Cardiac muscle cell (in vitro differentiated cells and primary cell): ENCODE measurements at regions not wholly inside any gene's neighbourhood (a gene's known extent, or its start where the extent isn't known, plus 50 kb on each side); places are given as distances from the start of the nearest gene placed in this dataset.

Experiments used
- DNase-seq, 2 donors: peaks; one replicate each; pipeline versions ENCODE4 v3.0.0 to v3.0.0-alpha.2; 2010 to 2017; ENCODE audit warnings: low read depth in 1 of 2, low spot score in 1 of 2
- H3K27ac ChIP-seq: fragments of 200-600 bp; sonication (generic); 2 replicates; pipeline ENCODE4 v1.5.1; 2016
- H3K27me3 ChIP-seq: fragments of 200-600 bp; sonication (generic); 2 replicates; pipeline ENCODE4 v1.6.0; 2016; ENCODE audit warnings: control low read depth
- H3K36me3 ChIP-seq: fragments of 200-600 bp; sonication (generic); 2 replicates; pipeline ENCODE4 v1.5.1; 2016; ENCODE audit warnings: control low read depth
- H3K4me1 ChIP-seq: fragments of 200-600 bp; sonication (generic); 2 replicates; pipeline ENCODE4 v1.8.1; 2017; ENCODE audit warnings: low read depth, mild to moderate bottlenecking, mixed run types
- H3K4me3 ChIP-seq: fragments of 200-600 bp; sonication (generic); 2 replicates; pipeline ENCODE4 v1.5.1; 2016; ENCODE audit warnings: mild to moderate bottlenecking
- H3K9me3 ChIP-seq: fragments of 200-600 bp; sonication (generic); 2 replicates; pipeline ENCODE4 v1.5.1; 2017; ENCODE audit warnings: low read depth, mild to moderate bottlenecking, control low read depth
- TF ChIP-seq, protein P1 (sequence below): IDR thresholded peaks from 2 replicates; pipeline ENCODE4 v1.5.1; 2012; ENCODE audit warnings: low read depth, mild to moderate bottlenecking, low read length

- Histone ChIP-seq H3K9me3 (no peaks in the 10 kb centered on the region), H3K36me3 (no peaks in the 10 kb centered on the region), H3K4me1 (no peaks in the 10 kb centered on the region), H3K4me3 (no peak overlapping the region), H3K27me3 (no peaks in the 10 kb centered on the region), H3K27ac (no peak overlapping the region)
- TF ChIP-seq, protein P1, sequence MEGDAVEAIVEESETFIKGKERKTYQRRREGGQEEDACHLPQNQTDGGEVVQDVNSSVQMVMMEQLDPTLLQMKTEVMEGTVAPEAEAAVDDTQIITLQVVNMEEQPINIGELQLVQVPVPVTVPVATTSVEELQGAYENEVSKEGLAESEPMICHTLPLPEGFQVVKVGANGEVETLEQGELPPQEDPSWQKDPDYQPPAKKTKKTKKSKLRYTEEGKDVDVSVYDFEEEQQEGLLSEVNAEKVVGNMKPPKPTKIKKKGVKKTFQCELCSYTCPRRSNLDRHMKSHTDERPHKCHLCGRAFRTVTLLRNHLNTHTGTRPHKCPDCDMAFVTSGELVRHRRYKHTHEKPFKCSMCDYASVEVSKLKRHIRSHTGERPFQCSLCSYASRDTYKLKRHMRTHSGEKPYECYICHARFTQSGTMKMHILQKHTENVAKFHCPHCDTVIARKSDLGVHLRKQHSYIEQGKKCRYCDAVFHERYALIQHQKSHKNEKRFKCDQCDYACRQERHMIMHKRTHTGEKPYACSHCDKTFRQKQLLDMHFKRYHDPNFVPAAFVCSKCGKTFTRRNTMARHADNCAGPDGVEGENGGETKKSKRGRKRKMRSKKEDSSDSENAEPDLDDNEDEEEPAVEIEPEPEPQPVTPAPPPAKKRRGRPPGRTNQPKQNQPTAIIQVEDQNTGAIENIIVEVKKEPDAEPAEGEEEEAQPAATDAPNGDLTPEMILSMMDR, result no peak
- DNase-seq, result no peak
Measured at GRCh38 chr16:51429041-51429440, 278.0 kb upstream of the SALL1 start.

DNA sequence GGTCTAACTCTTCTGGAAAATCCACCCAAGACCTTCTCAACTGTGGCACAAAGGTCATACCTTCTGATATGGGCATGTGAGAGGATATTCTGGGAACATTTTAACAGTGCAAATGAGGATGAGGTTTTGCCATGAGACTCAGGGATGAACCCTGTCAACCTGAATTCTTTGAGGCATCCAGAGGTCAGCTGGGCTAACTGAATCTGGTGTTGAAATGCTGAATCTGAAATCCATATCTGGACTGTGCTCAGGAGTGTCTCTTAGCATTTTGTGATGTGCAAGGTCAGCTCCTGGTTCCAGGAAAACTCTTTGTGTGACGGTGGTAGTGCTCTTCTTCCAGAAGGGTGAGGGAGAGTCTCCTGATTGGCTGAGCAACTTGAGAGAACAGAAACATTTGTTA, 276.0 kb upstream of the SALL1 start:
- Histone ChIP-seq H3K9me3 (no peaks in the 10 kb centered on the region), H3K4me3 (no peak overlapping the region), H3K27me3 (no peaks in the 10 kb centered on the region), H3K4me1 (no peaks in the 10 kb centered on the region), H3K27ac (no peak overlapping the region), H3K36me3 (no peaks in the 10 kb centered on the region)
- no peak for DNase-seq
- TF ChIP-seq, protein P1, result no peak

DNA sequence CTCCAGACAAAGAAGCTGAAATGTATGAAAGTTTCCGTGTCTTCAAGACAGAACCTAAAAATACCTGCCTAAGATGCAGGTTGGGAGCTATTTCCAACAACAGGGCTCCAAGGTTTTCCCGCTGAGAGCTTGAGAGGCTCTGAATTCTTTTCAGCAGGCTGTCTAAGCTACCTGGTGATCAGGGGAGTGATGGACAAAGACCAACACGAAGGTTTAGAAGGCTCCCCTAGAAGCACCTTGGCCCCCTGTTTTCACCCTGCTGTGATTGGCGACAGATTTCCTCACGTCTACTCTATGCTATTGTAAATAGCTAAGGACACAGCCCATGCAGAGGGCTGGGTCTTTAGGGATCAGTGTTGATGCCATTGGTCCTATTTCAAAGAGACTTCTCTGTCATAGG, 275.2 kb upstream of the SALL1 start:
- H3K27ac ChIP-seq, result no peak overlapping the region
- no peak for DNase-seq
- no peak overlapping the region for H3K4me3 ChIP-seq
- no peaks in the 10 kb centered on the region for H3K4me1 ChIP-seq
- H3K36me3 ChIP-seq, result no peaks in the 10 kb centered on the region
- TF ChIP-seq, protein P1, result no peak
- no peaks in the 10 kb centered on the region for H3K9me3 ChIP-seq
- H3K27me3 ChIP-seq, result no peaks in the 10 kb centered on the region

DNA sequence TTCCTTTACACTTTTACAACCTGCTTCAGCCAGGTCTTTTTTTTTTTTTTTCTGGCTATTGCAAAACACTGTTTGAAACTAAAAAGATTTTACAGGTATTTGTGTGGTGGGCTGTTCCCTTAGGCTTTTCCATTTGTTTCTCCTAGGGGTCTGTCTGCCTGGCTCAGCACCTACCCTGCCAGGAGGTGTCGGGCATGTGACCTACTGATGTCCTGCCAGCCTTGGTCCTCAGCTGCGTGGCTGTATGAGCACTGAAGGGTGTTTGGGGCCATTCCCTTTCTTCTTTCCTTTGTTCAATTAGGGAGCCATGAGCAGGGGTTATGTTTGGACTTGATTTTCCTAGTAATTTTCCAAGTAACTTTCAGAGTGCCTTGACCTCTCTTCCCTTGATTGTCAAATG, 269.2 kb upstream of the SALL1 start:
- TF ChIP-seq, protein P1, result no peak
- H3K4me1 ChIP-seq, result peaks cover 5% of the 10 kb centered on the region
- H3K4me3 ChIP-seq, result no peak overlapping the region
- no peaks in the 10 kb centered on the region for H3K9me3 ChIP-seq
- no peak overlapping the region for H3K27ac ChIP-seq
- no peaks in the 10 kb centered on the region for H3K36me3 ChIP-seq
- no peak for DNase-seq
- H3K27me3 ChIP-seq, result no peaks in the 10 kb centered on the region

DNA sequence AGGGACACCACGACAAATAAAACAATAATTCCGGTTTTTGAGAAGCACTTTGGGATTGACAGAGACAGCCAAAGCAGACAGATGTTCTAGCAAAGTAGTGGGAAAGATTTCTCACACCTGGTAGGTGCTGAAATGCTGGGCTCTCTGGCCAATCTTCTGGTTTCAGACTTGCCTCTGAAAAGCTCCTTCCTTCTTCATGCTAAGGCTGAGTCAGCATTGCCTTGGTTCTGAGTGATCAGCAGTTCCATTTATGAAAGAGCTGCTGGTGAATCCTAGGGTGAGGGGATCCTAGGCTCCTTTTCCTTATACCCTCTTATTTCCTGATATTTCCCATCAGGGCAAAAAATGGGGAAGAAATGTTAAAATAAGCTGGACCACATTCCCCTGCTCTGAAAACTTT, 268.7 kb upstream of the SALL1 start:
- H3K9me3 ChIP-seq, result no peaks in the 10 kb centered on the region
- H3K27me3 ChIP-seq, result no peaks in the 10 kb centered on the region
- peak in 1 of 2 donors; percentile 37 for DNase-seq
- H3K36me3 ChIP-seq, result no peaks in the 10 kb centered on the region
- H3K27ac ChIP-seq, result no peak overlapping the region
- TF ChIP-seq, protein P1, result no peak
- peaks cover 5% of the 10 kb centered on the region for H3K4me1 ChIP-seq
- no peak overlapping the region for H3K4me3 ChIP-seq

DNA sequence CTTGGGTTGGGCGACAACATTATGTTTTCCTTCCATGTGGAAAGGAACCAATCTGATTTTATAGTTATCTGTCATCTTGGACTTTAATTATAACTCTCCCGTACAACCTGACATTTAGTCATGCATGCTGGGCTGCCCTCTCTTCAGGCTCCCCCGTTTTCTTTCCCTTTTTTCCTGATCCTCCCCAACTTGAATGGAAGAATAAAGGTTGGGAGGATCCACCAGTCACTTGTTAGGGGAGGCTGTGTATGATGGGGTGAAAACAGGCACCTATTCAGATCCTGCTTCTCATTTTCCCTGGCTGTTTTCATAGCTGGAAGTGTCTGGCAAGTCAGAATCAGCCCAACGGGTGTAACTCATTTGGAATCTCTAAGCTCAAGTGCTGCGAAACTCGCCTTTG, 267.2 kb upstream of the SALL1 start:
- no peak for DNase-seq
- no peak overlapping the region for H3K27ac ChIP-seq
- no peak overlapping the region for H3K4me3 ChIP-seq
- peaks cover 5% of the 10 kb centered on the region for H3K4me1 ChIP-seq
- no peaks in the 10 kb centered on the region for H3K9me3 ChIP-seq
- H3K36me3 ChIP-seq, result no peaks in the 10 kb centered on the region
- H3K27me3 ChIP-seq, result no peaks in the 10 kb centered on the region
- TF ChIP-seq, protein P1, result no peak
